ENCODE measurements at regions not wholly inside any gene's neighbourhood (a gene's known extent, or its start where the extent isn't known, plus 50 kb on each side); places are given as distances from the start of the nearest gene placed in this dataset.

- Histone ChIP-seq H3K9ac (ENCODE audit: low read length) (no peak overlapping the region), H2AFZ (ENCODE audit: low read length) (no peak overlapping the region), H3K27me3 (ENCODE audit: low read length) (no peaks in the 10 kb centered on the region), H3K79me2 (ENCODE audit: low read length) (no peaks in the 10 kb centered on the region), H3K4me2 (ENCODE audit: low read length) (no peak overlapping the region), H3K36me3 (ENCODE audit: low read depth, low read length) (no peaks in the 10 kb centered on the region), H3F3A (ENCODE audit: low read length, unreplicated experiment) (no peaks in the 10 kb centered on the region), H4K20me1 (ENCODE audit: low read length) (no peaks in the 10 kb centered on the region), H3K4me3 (ENCODE audit: low read length) (no peak overlapping the region), H3K9me3 (ENCODE audit: low read length) (no peaks in the 10 kb centered on the region), H3K9me2 (replicated peaks; ENCODE audit: low read length) (no peaks in the 10 kb centered on the region), H3K4me1 (ENCODE audit: insufficient read depth, low read length) (no peaks in the 10 kb centered on the region), H3K27ac (ENCODE audit: low read length) (no peak overlapping the region)
- TF ChIP-seq EZH2phosphoT487 (IDR thresholded peaks at IDR 0.05; ENCODE audit: borderline replicate concordance, low read length) (no peak), EZH2 (IDR thresholded peaks at IDR 0.05; ENCODE audit: low read length, unreplicated experiment) (no peak), CTCF (conservative IDR thresholded peaks at IDR 0.05; ENCODE audit: low read depth, low read length) (no peak)
- DNase-seq (no peak), ATAC-seq (no peak)
- BruUV-seq (replicated peaks), result no TSS peak
- ChIA-PET POLR2A (ENCODE audit: unreplicated experiment) (no interaction called here), CTCF (no interaction called here)
- intact Hi-C loops (cut with micrococcal nuclease), result no loop called here
Measured at GRCh38 chr13:59504407-59504806, 659.3 kb downstream of the DIAPH3 start.

- Histone ChIP-seq H4K20me1 (ENCODE audit: low read length) (no peaks in the 10 kb centered on the region), H3K4me1 (ENCODE audit: insufficient read depth, low read length) (no peaks in the 10 kb centered on the region), H3F3A (ENCODE audit: low read length, unreplicated experiment) (no peaks in the 10 kb centered on the region), H3K9ac (ENCODE audit: low read length) (no peak overlapping the region), H3K27ac (ENCODE audit: low read length) (no peak overlapping the region), H3K4me2 (ENCODE audit: low read length) (no peak overlapping the region), H2AFZ (ENCODE audit: low read length) (no peak overlapping the region), H3K9me3 (ENCODE audit: low read length) (no peaks in the 10 kb centered on the region), H3K9me2 (replicated peaks; ENCODE audit: low read length) (no peaks in the 10 kb centered on the region), H3K79me2 (ENCODE audit: low read length) (no peaks in the 10 kb centered on the region), H3K4me3 (ENCODE audit: low read length) (no peak overlapping the region), H3K36me3 (ENCODE audit: low read depth, low read length) (no peaks in the 10 kb centered on the region), H3K27me3 (ENCODE audit: low read length) (no peaks in the 10 kb centered on the region)
- ChIA-PET CTCF (no interaction called here), POLR2A (ENCODE audit: unreplicated experiment) (no interaction called here)
- DNase-seq (no peak), ATAC-seq (no peak)
- no peak for TF ChIP-seq EZH2 (IDR thresholded peaks at IDR 0.05; ENCODE audit: low read length, unreplicated experiment)
- TF ChIP-seq EZH2phosphoT487 (IDR thresholded peaks at IDR 0.05; ENCODE audit: borderline replicate concordance, low read length), result no peak
- no peak for TF ChIP-seq CTCF (conservative IDR thresholded peaks at IDR 0.05; ENCODE audit: low read depth, low read length)
- no TSS peak for BruUV-seq (replicated peaks)
- intact Hi-C loops (cut with micrococcal nuclease), result no loop called here
Measured at GRCh38 chr13:59510386-59510785, 653.3 kb downstream of the DIAPH3 start.

GRCh38 chr13:59513686-59514085 is 650.0 kb downstream of the DIAPH3 start:
- H4K20me1 ChIP-seq (ENCODE audit: low read length), result no peaks in the 10 kb centered on the region
- intact Hi-C loops (cut with micrococcal nuclease), result no loop called here
- H3K4me2 ChIP-seq (ENCODE audit: low read length), result no peak overlapping the region
- no peaks in the 10 kb centered on the region for H3K36me3 ChIP-seq (ENCODE audit: low read depth, low read length)
- no peak overlapping the region for H3K4me3 ChIP-seq (ENCODE audit: low read length)
- ChIA-PET POLR2A (ENCODE audit: unreplicated experiment) (no interaction called here), CTCF (no interaction called here)
- no peak for TF ChIP-seq CTCF (conservative IDR thresholded peaks at IDR 0.05; ENCODE audit: low read depth, low read length)
- TF ChIP-seq EZH2 (IDR thresholded peaks at IDR 0.05; ENCODE audit: low read length, unreplicated experiment), result no peak
- no peak for TF ChIP-seq EZH2phosphoT487 (IDR thresholded peaks at IDR 0.05; ENCODE audit: borderline replicate concordance, low read length)
- no peaks in the 10 kb centered on the region for H3K4me1 ChIP-seq (ENCODE audit: insufficient read depth, low read length)
- H3K9me2 ChIP-seq (replicated peaks; ENCODE audit: low read length), result no peaks in the 10 kb centered on the region
- no peaks in the 10 kb centered on the region for H3K79me2 ChIP-seq (ENCODE audit: low read length)
- no peaks in the 10 kb centered on the region for H3K27me3 ChIP-seq (ENCODE audit: low read length)
- BruUV-seq (replicated peaks), result no TSS peak
- DNase-seq, result no peak
- H3K9me3 ChIP-seq (ENCODE audit: low read length), result no peaks in the 10 kb centered on the region
- H3K9ac ChIP-seq (ENCODE audit: low read length), result no peak overlapping the region
- no peak overlapping the region for H2AFZ ChIP-seq (ENCODE audit: low read length)
- H3F3A ChIP-seq (ENCODE audit: low read length, unreplicated experiment), result no peaks in the 10 kb centered on the region
- ATAC-seq, result no peak
- H3K27ac ChIP-seq (ENCODE audit: low read length), result no peak overlapping the region
